Testis (tissue), 2 donors: ENCODE measurements at regions not wholly inside any gene's neighbourhood (a gene's known extent, or its start where the extent isn't known, plus 50 kb on each side); places are given as distances from the start of the nearest gene placed in this dataset.

Experiments
- DNase-seq: peaks from one replicate; pipeline ENCODE4 v3.0.0-alpha.2; 2019
- H3K27ac ChIP-seq, 2 donors: fragments of 200-600 bp; sonication (generic); one replicate each; pipeline ENCODE4 v1.5.1; 2019
- H3K27me3 ChIP-seq: fragments of 200-600 bp; sonication (generic); one replicate; pipeline ENCODE4 v1.5.1; 2019
- H3K36me3 ChIP-seq: fragments of 200-600 bp; sonication (generic); one replicate; pipeline ENCODE4 v1.5.1; 2017; ENCODE audit warnings: low read depth; ENCODE audit errors: missing control alignments
- H3K4me1 ChIP-seq: fragments of 200-600 bp; sonication (generic); one replicate; pipeline ENCODE4 v1.5.1; 2019
- H3K4me3 ChIP-seq, 2 donors: fragments of 200-600 bp; sonication (generic); one replicate each; pipeline ENCODE4 v1.5.1; 2017 to 2019
- H3K9me3 ChIP-seq: fragments of 200-600 bp; sonication (generic); one replicate; pipeline ENCODE4 v1.5.1; 2017
- POLR2A ChIP-seq: fragments of 450-650 bp; IDR thresholded peaks from one replicate; pipeline ENCODE4 v1.6.1; 2017; ENCODE audit warnings: antibody characterized with exemption, mild to moderate bottlenecking, moderate library complexity
- WGBS, 2 donors: methylation state at CpG; one replicate each; pipeline ENCODE4 v1.1.5; 2018; 5-methylcytosine and 5-hydroxymethylcytosine counted together
- intact Hi-C: fragments of 100-400 bp; cut with DNase I; formaldehyde crosslinking; loops from one replicate; pipeline ENCODE4 v1.15.1; 2023; ENCODE audit warnings: low total_unique reads
- TF ChIP-seq, protein P1 (sequence below), 3 experiments: fragments of 450-650 bp in 2 of 3; fragments of 200-600 bp in 1 of 3; sonication (generic) in 1 of 3; IDR thresholded peaks; one replicate each; pipeline ENCODE4 v1.5.1; 2016 to 2019; ENCODE audit warnings: antibody characterized with exemption in 3 of 3, mild to moderate bottlenecking in 2 of 3, moderate library complexity in 1 of 3

DNA sequence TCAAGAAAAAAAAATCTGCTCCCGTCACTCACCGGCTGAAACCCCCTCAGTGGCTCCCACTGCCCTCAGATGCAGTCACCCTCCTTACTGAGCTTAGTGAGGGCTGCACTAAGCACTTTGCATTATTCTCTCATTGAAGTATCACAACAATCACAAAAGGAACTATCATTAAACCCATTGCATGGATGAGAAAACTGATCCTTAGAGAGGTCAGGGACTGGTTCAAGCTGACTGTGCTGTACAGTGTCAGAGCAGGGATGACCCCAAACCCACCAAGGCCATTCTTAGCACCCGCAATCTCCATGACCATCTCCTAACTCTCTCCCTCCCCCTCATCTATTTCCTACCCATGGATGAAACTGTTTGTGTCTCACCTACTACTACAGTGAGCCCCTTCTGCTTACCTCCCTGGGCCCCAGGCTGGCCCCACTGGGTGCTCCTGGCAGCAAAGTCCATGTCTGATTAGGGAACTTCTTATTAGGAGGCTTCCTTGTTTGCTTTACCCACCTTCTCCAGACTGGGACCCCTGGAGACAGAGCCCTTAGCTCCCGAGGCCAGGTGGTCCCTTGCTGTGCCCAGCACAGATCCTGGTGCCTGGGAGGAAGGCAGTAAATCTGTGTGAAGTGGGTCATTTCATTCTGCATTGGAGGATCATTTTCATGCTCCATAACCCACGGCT, 139.3 kb upstream of the ID2 start:
- Histone ChIP-seq H3K4me3 (no peak overlapping the region), H3K27me3 (no peaks in the 10 kb centered on the region), H3K4me1 (no peaks in the 10 kb centered on the region), H3K36me3 (no peaks in the 10 kb centered on the region), H3K9me3 (no peaks in the 10 kb centered on the region), H3K27ac (no peak overlapping the region)
- WGBS, 2 donors, result 87 to 94% methylated on average over 4 to 5 of the region's 5 CpGs
- intact Hi-C loops, result no loop called here
- DNase-seq, result no peak
- TF ChIP-seq, protein P1, sequence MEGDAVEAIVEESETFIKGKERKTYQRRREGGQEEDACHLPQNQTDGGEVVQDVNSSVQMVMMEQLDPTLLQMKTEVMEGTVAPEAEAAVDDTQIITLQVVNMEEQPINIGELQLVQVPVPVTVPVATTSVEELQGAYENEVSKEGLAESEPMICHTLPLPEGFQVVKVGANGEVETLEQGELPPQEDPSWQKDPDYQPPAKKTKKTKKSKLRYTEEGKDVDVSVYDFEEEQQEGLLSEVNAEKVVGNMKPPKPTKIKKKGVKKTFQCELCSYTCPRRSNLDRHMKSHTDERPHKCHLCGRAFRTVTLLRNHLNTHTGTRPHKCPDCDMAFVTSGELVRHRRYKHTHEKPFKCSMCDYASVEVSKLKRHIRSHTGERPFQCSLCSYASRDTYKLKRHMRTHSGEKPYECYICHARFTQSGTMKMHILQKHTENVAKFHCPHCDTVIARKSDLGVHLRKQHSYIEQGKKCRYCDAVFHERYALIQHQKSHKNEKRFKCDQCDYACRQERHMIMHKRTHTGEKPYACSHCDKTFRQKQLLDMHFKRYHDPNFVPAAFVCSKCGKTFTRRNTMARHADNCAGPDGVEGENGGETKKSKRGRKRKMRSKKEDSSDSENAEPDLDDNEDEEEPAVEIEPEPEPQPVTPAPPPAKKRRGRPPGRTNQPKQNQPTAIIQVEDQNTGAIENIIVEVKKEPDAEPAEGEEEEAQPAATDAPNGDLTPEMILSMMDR (IDR thresholded peaks at IDR 0.05), result no peak
- no peak for TF ChIP-seq POLR2A

DNA sequence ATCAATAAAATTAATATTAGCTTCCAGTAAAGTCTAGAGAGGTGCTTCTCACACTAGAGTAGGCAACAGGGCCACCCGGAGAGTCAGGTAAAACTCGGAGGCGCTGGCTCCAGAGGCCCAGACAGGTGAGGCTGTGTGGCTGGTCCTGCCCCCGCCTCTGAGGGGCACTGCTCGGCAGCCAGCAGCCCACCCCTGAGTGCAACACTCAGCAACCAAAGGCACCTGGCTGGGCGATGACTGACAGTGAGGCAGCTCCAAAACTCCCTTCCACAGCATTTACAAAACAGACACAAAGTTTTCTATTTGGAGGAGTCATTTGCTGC, 138.8 kb upstream of the ID2 start:
- no peak overlapping the region for H3K27ac ChIP-seq
- 94 to 96% methylated on average over 4 to 6 of the region's 6 CpGs for WGBS, 2 donors
- no peaks in the 10 kb centered on the region for H3K27me3 ChIP-seq
- no peak overlapping the region for H3K4me3 ChIP-seq
- TF ChIP-seq, protein P1 (IDR thresholded peaks at IDR 0.05), result no peak
- no peak for TF ChIP-seq POLR2A
- no peaks in the 10 kb centered on the region for H3K9me3 ChIP-seq
- no peaks in the 10 kb centered on the region for H3K36me3 ChIP-seq
- no peak for DNase-seq
- H3K4me1 ChIP-seq, result no peaks in the 10 kb centered on the region
- intact Hi-C loops, result no loop called here

DNA sequence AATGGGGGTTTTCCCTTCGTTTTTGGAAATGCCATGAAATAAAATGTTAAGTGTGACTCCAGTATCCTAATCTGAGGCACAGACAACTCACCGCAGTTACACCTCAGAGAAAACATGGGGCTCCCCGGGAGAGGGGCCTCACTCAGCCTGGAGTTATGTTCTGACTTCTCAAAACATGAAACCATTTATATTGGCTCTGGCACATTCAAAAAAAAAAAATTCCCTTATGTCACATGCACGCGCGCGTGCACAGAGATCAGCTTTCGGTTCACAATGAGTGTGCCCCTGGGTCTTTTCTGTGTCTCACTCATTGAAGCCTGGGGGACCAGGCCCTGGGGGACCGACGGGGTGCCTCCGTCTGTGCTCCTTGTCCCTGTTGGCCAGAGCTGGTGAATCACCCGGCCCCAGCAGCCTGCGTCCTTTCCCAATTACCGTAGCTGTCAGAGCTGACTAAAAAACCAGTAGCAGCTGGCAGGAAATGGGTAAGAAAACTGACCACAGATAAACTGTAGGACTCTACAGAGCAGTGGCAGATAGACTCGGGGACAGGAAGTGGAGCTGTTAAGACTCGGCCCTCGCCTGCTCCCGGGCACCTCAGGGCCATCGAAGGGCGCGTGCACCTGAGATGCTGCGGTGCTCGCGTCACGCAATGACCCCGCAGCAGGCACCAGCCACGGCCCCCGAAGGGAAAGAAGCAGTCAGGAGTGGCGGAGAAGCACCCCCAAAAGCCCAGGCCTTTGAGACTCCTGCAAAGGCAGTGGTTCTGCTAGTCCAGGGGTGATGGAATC, 138.3 kb upstream of the ID2 start:
- intact Hi-C loops, result no loop called here
- Histone ChIP-seq H3K9me3 (no peaks in the 10 kb centered on the region), H3K4me1 (no peaks in the 10 kb centered on the region), H3K27me3 (no peaks in the 10 kb centered on the region), H3K36me3 (no peaks in the 10 kb centered on the region), H3K27ac (no peak overlapping the region), H3K4me3 (no peak overlapping the region)
- no peak for TF ChIP-seq POLR2A
- TF ChIP-seq, protein P1 (IDR thresholded peaks at IDR 0.05), result no peak
- 79 to 85% methylated on average over 23 to 29 of the region's 29 CpGs for WGBS, 2 donors
- peak; percentile 24 for DNase-seq

DNA sequence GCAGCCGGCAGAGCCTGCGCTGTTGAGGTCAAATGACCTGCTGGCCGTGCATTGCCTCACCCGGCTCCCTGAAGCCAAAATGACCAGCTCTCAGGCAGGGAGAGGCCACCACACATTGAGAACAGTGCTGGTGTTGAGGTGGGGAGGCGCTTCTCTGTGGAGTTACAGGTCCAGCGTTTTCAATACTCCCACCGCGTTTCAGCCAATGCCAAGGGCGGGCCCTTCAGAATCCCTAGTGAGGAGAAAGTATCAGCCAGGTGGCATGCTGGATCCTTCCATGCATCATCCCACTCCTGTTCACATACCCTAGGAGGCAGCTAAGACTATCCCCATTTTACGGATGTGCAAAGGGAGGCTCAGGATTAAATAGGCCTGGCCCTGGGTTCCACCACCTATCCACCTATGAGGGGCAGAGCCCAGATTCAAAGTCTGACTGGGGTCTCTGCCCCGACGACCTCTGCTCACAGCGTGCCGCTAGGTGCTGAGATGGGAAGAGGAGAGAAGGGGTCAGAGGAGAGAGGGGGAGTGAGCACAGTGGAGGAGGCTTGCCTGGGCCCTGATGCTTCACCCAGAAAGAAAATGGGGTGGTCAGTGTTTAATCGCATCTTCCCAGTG, 137.6 kb upstream of the ID2 start:
- Histone ChIP-seq H3K9me3 (no peaks in the 10 kb centered on the region), H3K36me3 (no peaks in the 10 kb centered on the region), H3K27ac (no peak overlapping the region), H3K4me3 (no peak overlapping the region), H3K4me1 (no peaks in the 10 kb centered on the region), H3K27me3 (no peaks in the 10 kb centered on the region)
- no peak for DNase-seq
- intact Hi-C loops, result no loop called here
- no peak for TF ChIP-seq POLR2A
- TF ChIP-seq, protein P1 (IDR thresholded peaks at IDR 0.05), result no peak
- 86 to 98% methylated on average over 9 to 15 of the region's 15 CpGs for WGBS, 2 donors
